Lower leg skin (tissue), 3 donors: ENCODE measurements at regions not wholly inside any gene's neighbourhood (a gene's known extent, or its start where the extent isn't known, plus 50 kb on each side); places are given as distances from the start of the nearest gene placed in this dataset.

ENCODE experiments used
- CTCF ChIP-seq, 3 donors: fragments of 450-650 bp; IDR thresholded peaks; one replicate each; pipeline ENCODE4 v1.5.1; 2016; ENCODE audit warnings: antibody characterized with exemption in 3 of 3, mild to moderate bottlenecking in 3 of 3, moderate library complexity in 2 of 3
- POLR2A ChIP-seq, 2 donors: fragments of 450-650 bp; IDR thresholded peaks; one replicate each; pipeline ENCODE4 v1.6.1; 2016 to 2017; ENCODE audit warnings: antibody characterized with exemption in 2 of 2, mild to moderate bottlenecking in 1 of 2, moderate library complexity in 1 of 2

- TF ChIP-seq CTCF (IDR thresholded peaks at IDR 0.05) (no peak), POLR2A (IDR thresholded peaks at IDR 0.05) (no peak)
These were observed 309.9 kb downstream of the BCL11B start for GRCh38 chr14:98962118-98962517.
